ENCODE measurements at regions not wholly inside any gene's neighbourhood (a gene's known extent, or its start where the extent isn't known, plus 50 kb on each side); places are given as distances from the start of the nearest gene placed in this dataset.

DNA sequence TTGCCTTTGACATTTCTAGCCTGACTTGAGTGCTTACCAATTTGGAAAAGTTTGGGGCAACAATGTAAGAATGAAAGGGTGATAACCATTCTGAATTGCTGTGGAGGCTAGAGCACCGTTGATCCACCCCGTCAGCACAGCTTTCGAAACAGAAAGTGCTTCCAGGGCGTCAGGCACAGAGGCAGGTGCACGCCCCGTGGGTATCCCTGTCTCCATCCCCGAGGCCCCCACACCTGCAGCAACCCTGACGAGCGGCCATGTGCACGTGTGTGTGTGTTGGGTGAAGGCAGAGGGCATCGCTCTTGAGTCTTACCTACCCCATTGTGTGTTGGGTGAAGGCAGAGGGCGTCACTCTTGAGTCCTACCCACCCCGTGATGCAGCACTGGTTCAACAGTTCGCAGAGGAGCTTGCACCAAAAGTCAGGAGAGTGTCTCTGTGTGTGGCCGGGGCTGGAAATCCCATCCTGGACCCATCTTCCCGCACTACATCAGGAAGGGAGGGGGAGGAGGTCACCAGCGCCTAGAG is 404.5 kb downstream of the BRD1 start:
- no peak for FAIRE-seq
- DNase-seq (ENCODE audit: insufficient read length, low spot score): no peak
- no peak for TF ChIP-seq CTCF (IDR thresholded peaks at IDR 0.05; ENCODE audit: insufficient read depth, missing control alignments)

GRCh38 chr22:49422701-49423100 is 405.0 kb downstream of the BRD1 start:
- DNase-seq (ENCODE audit: insufficient read length, low spot score) (no peak), FAIRE-seq (no peak)
- no peak for TF ChIP-seq CTCF (IDR thresholded peaks at IDR 0.05; ENCODE audit: insufficient read depth, missing control alignments)

GRCh38 chr22:49420651-49421050 is 407.0 kb downstream of the BRD1 start:
- FAIRE-seq (no peak), DNase-seq (ENCODE audit: insufficient read length, low spot score) (no peak)
- no peak for TF ChIP-seq CTCF (IDR thresholded peaks at IDR 0.05; ENCODE audit: insufficient read depth, missing control alignments)

DNA sequence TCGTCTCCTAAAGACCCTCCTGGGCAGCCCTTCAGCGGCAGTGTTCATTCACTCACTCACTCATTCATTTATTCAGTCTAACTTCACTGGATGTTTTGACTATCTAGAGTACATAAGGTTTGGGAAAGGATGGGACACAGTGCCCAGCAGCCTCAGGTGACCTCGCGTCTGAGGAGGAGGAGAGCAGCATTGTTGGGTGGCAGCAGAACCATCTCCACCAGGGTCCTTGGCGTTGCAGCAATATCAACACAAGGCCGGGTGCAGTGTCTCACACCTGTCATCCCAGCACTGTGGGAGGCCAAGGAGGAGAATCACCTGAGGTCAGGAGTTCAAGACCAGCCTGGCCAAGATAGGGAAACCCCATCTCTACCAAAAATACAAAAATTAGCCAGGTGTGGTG is 408.0 kb downstream of the BRD1 start:
- FAIRE-seq (no peak), DNase-seq (ENCODE audit: insufficient read length, low spot score) (no peak)
- TF ChIP-seq CTCF (IDR thresholded peaks at IDR 0.05; ENCODE audit: insufficient read depth, missing control alignments): no peak

DNA sequence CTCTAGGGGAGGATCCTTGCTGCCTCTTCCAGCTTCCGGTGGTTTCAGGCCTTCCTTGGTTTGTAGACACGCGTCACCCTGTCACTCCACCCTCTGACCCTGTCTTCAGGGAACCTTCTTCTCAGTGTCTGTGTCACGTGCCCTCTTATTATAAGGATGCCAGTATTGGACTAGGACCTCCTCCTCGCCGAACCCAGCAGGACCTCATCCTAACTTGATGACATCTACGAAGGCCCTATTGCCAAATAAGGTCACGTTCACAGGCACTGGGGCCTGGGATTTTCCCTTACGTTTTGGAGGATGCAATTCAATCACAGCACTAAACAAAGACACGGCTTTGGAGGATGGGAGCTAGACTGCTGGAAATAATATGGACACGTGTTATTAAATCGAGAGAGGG is 408.7 kb downstream of the BRD1 start:
- no peak for TF ChIP-seq CTCF (IDR thresholded peaks at IDR 0.05; ENCODE audit: insufficient read depth, missing control alignments)
- FAIRE-seq: no peak

GRCh38 chr22:49418341-49418894 is 409.3 kb downstream of the BRD1 start:
- no peak for FAIRE-seq
- DNase-seq (ENCODE audit: insufficient read length, low spot score): no peak
- TF ChIP-seq CTCF (IDR thresholded peaks at IDR 0.05; ENCODE audit: insufficient read depth, missing control alignments): no peak

More for the DNA sequence above, 408.7 kb downstream of the BRD1 start:
- DNase-seq (ENCODE audit: insufficient read length, low spot score): no peak

DNA sequence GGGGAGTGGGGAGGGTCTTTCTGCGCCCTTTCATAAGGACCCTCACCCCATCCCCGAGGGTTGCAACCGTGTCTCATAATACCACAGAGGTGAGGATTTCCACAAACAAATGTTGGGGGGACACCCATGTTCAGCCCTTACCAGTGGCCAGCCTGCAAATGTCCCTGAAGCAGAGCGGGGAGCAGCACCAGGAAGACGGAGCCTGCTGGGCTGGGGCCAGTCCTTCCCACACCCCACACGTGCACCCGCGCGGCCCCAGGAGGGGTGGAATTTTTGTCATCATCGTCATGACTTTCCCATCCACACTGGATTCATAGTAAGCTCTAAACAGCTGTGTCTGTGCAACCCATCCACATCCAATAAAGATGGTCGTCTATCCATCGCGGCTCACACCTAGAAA is 409.8 kb downstream of the BRD1 start:
- DNase-seq (ENCODE audit: insufficient read length, low spot score): no peak
- TF ChIP-seq CTCF (IDR thresholded peaks at IDR 0.05; ENCODE audit: insufficient read depth, missing control alignments): no peak
- no peak for FAIRE-seq

Measured in D721Med (cell line).